HG03565 (cell line): ENCODE measurements at regions not wholly inside any gene's neighbourhood (a gene's known extent, or its start where the extent isn't known, plus 50 kb on each side); places are given as distances from the start of the nearest gene placed in this dataset.
"Not testable (repeated sequence)": the region's sequence is repeated elsewhere in the genome, so short reads cannot be mapped to it uniquely, and the experiment has no call there.

Experiments used
- ATAC-seq: cut with Tn5 transposase; IDR thresholded peaks from one replicate; pipeline ENCODE4 v1.9.1; 2021; ENCODE audit warnings: mild to moderate bottlenecking, moderate library complexity; ENCODE audit not compliant: unreplicated experiment

- no peak for ATAC-seq
These were observed 90.1 kb downstream of the SREK1 start for GRCh38 chr5:66234241-66234640.

DNA sequence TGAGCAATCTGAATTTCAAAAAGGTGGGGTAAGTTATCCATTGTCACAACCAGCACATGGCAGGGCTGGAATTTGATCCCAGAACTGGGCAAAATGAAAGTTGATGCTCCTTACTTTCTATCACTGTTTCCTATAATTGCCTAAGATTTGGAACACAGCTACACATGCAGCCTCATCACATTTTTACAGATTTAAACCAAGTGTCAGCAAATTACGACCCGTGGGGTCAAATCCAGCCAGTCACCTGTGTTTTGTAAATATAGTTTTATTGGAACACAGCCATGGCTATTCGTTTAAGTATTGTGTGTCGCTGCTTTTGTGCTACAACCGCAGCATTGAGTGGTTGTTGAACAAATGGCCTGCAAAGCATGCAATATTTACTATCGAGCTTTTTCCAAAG is 94.3 kb downstream of the SREK1 start:
- ATAC-seq, result no peak

GRCh38 chr5:66239034-66239433 is 94.9 kb downstream of the SREK1 start:
- ATAC-seq, result no peak

GRCh38 chr5:66241136-66241825 is 97.2 kb downstream of the SREK1 start:
- ATAC-seq, result no peak

DNA sequence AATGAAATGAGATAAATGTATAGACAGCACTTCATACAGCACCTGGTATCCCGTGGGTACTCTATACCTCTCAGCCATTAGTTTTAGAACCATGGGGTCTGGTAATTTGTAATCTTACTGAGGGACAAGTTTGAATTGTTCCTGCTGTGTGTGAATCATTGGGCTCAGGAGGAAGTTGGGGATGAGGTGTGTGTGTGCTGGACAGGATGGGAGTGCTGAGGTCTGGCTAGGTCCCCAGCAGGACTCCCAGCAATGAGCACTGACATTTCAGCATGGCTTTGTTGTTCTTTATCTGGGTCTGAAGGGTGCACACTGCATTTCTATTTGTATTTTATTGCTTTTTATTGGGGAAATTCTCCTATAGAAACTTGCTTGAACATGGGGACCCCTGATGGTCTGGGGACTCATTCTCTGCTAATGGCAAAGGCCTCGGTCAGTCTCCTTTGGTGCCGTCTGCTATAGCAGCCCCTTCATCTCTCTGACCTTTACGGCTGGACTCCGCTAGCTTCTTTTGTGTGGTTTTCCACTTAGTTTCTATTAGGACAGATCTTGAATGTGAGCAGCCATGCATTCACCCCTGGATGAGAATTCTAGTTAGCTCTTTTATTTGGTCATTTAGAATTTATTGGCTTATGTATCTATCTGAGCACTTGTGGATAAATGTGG is 98.1 kb downstream of the SREK1 start:
- ATAC-seq, result no peak

DNA sequence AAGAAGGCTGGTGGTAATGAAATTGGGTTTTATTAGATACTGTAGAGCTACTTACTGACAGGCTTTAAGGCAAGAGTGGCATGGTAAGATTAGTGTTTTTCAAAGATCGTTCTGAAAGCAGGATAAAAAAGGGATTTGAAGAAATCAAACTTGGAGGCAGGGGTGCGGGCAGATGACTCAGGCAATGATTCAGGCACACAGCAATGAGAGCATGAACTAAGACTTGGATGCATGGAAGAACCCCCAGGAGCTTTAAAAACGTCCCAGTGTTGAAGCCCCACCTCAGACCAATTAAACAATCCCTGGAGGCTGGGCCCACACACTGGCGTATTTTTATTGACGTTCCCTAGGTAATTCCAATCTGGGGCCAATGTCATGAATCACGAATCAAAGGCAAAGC is 102.5 kb downstream of the SREK1 start:
- ATAC-seq, result no peak

GRCh38 chr5:66247176-66247960 is 103.3 kb downstream of the SREK1 start:
- no peak for ATAC-seq

DNA sequence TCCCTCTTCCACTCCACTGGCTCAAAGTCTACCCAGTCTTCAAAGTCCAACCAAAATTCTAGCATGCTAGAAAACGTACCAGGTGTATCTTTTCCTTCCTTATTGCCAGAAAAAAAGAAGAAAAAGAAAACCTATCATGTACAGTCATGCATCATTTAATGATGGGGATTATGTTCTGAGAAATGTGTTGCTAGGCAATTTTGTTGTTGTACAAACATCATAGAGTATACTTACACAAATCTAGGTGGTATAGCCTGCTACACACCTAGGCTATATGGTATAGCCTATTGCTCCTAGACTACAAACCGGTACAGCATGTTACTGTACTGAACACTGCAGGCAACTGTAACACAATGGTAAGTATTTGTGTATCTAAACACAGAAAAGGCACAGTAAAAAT is 104.8 kb downstream of the SREK1 start:
- no peak for ATAC-seq

DNA sequence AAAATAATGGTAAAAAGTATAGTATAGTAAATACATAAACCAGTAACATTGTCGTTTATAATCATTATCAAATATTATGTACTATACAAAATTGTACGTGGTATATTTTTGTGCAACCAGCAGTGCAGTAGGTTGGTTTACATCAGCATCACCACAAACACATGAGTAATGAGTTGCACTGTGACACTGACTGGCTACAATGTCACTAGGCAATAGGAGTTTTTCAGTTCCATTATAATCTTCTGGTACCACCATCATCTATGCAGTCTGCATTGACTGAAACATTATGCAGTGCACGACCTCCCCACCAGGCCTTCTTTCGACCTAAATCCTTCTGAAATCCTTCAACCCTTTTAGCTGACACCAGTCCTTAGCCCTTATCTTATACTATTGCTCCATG is 105.8 kb downstream of the SREK1 start:
- ATAC-seq, result no peak

GRCh38 chr5:66252849-66253248 is 108.7 kb downstream of the SREK1 start:
- no peak for ATAC-seq

DNA sequence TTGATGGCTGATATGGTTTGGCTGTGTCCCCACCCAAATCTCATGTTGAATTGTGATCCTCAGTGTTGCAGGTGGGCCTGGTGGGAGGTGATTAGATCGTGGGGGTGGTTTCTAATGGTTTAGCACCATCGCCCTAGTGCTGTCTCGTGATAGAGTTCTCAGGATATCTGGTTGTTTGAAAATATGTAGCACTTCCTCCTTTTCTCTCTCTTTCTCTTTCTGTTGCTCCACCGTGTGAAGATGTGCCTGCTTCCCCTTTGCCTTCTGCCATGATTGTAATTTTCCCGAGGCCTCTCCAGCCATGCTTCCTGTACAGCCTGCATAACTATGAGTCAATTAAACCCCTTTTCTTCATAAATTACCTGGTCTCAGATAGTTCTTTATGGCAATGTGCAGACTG is 111.6 kb downstream of the SREK1 start:
- ATAC-seq, result no peak

GRCh38 chr5:66273121-66273520 is 129.0 kb downstream of the SREK1 start:
- no peak for ATAC-seq

- no peak for ATAC-seq
These were observed 132.9 kb downstream of the SREK1 start for GRCh38 chr5:66276986-66277385.

GRCh38 chr5:66277981-66278380 is 133.9 kb downstream of the SREK1 start:
- ATAC-seq, result no peak

- ATAC-seq, result no peak
These were observed 137.2 kb downstream of the SREK1 start for GRCh38 chr5:66281294-66281693.

GRCh38 chr5:66284588-66285342 is 140.7 kb downstream of the SREK1 start:
- no peak for ATAC-seq

DNA sequence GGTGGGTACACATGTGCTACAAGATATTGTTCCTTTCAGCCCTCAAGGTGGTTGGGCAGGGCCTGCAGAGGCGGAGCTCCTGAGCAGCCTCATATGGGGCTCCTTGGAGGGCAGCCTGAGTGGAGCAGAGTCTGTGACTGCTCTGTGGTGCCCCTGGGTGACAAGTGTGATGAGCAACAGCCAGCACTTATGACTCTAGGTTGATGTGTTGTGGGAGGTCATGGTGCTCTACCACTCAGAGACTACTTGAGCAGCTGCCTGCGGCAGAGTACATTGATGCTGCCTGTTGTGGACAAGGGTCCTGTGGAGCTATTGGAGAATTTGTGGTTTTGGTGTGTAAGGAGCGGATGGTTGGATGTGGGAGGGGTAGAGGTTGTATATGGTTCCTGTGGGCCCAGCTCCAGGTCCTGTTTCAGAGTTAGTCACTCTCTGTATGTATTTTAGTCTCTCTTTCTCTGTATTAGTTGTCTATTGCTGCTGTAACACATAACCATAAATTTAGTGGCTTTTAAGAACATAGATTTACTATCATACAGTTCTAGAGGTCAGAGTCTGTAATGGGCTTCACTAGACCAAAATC is 141.3 kb downstream of the SREK1 start:
- ATAC-seq, result no peak

GRCh38 chr5:66291771-66292170 is 147.7 kb downstream of the SREK1 start:
- no peak for ATAC-seq

DNA sequence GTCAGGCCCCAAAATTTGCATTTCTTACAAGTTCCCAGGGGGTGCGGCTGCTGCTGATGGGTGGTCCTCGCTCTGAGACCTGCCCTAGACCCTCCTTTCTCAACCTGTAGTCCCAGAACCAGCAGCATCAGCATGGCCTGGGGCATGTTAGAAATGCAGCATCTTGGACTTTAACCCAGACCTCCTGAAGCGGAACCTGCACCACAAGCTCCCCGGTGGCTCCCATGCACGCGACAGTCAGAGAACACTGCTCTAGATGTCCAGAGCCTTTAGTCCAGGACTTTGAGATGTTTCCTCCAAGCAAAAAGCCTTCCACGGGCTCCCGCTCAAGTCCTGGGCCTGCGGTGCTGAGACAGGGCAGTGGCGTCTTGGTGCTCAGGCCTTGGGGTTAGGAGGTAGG is 149.8 kb downstream of the SREK1 start:
- ATAC-seq, result not testable (repeated sequence)

GRCh38 chr5:66299463-66299862 is 155.4 kb downstream of the SREK1 start:
- no peak for ATAC-seq

DNA sequence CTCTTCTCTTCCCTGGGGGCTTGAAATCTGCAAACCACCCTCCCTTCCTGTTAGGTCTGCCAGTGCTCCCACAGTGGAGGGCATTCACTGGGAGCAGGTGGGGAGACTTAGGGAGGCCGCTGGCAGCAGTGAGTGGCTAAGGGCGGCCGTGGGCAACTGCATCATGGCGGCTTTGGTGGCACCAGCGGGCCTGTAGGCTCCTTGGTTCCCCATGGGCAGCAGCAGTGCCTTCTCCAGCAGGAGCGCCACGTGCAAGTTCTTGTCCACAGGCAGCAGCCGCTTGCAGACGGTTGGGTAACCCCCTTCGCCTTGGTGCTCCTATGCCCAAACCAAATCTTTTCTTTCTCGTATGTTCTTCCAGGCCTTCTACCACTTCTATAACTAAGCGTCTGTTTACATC is 158.2 kb downstream of the SREK1 start:
- no peak for ATAC-seq
